ENCODE measurements at regions not wholly inside any gene's neighbourhood (a gene's known extent, or its start where the extent isn't known, plus 50 kb on each side); places are given as distances from the start of the nearest gene placed in this dataset.
"Not testable (repeated sequence)": the region's sequence is repeated elsewhere in the genome, so short reads cannot be mapped to it uniquely, and the experiment has no call there.

DNA sequence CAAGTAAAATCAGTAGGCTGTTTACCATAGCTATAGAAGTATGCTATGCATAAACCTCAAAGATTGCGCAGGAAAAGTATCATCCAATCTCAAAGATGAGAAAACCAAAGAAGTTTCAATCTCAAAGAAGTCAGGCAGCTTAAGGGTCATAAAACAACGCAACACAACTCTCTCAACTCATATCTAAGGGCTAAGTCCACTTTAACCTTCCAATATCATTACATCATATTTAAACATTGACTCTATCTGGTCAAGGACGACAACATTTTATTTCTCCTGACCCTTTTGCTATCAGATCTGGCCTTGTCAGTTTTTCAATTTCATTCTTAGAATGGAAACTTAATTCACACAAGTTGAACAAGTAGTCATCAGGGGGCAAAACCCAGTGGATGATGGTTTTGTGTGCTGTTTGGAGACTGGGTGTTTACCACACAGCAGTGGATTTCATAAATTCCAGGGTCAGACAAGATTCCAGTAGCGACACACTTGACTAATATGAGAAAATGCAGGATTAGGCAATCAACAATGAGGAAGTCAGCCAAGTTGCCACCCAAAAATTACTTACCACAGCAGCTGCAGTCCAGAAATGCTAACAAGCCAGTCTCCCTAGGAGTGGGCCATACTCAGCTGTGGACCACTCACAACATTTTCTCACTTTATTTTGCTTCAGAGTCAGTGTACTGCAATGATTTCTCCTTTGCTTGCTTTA, 108.7 kb upstream of the NBPF26 start:
- not testable (repeated sequence) for DNase-seq

- not testable (repeated sequence) for DNase-seq
Observed at GRCh38 chr1:120617493-120617892, 106.3 kb upstream of the NBPF26 start.

- not testable (repeated sequence) for DNase-seq
Observed at GRCh38 chr1:120619867-120620692, 103.7 kb upstream of the NBPF26 start.

- DNase-seq: not testable (repeated sequence)
Observed at GRCh38 chr1:120620693-120620969, 103.1 kb upstream of the NBPF26 start.

DNA sequence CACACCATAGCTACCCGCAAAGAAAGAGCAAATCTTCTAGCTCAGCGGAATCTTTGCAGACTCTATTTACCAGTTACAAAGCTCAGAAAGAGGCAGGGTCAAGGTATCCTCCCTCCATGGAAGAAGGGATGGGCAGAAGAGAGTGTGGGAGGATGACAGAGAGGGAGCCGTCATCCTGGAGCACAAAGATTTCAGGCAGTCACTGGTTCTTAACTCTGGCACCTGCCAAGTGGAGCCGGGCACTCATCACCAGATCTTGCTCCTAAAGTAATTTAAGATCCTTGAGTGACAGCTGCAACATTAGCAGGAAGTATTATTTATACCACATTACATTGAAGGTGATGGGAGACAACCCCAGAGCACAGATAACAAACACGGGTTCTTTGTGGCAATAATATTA, 102.5 kb upstream of the NBPF26 start:
- DNase-seq: not testable (repeated sequence)

GRCh38 chr1:120623539-120623938, 100.2 kb upstream of the NBPF26 start:
- not testable (repeated sequence) for DNase-seq

DNA sequence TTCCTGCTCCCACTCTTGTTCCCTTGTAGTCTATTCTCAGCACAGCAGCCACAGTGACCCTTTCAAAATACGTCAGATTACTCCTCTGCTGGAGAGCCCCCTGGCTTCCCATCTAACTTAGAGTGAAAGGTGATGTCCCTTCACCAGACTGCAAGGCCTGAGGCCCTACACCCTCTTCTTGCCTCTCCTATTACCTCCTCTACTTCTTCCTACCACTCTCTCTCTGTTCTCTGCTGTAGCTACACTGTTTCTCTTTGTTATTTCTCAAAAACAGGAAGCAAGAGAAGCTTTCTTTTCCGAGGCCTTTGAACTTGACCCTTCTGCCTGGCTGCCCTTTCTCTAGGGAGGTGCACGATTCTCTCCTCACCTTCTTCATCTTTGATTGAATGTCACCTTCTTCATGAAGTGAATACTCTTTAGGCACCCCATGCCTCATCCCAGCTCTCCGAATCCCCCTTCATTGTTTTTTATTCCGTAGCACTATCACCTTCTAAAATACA, 99.1 kb upstream of the NBPF26 start:
- not testable (repeated sequence) for DNase-seq

- DNase-seq: not testable (repeated sequence)
Observed at GRCh38 chr1:120629832-120630455, 93.8 kb upstream of the NBPF26 start.

GRCh38 chr1:120634816-120635806, 88.6 kb upstream of the NBPF26 start:
- not testable (repeated sequence) for DNase-seq

GRCh38 chr1:120640261-120641013, 83.3 kb upstream of the NBPF26 start:
- not testable (repeated sequence) for DNase-seq

DNA sequence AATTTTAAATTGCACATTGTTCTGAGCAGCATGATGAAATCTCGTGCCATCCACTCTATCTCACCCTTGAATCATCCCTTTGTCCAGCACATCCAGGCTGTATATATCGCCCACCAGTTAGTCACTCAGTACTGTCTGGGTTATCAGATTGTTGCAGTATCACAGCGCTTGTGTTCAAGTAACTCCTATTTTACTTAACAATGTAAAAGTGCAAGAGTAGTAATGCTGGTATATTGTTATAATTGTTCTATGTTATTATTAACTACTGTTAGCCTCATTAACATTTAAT, 82.8 kb upstream of the NBPF26 start:
- DNase-seq: not testable (repeated sequence)

- DNase-seq: not testable (repeated sequence)
Observed at GRCh38 chr1:120647182-120647581, 76.6 kb upstream of the NBPF26 start.

DNA sequence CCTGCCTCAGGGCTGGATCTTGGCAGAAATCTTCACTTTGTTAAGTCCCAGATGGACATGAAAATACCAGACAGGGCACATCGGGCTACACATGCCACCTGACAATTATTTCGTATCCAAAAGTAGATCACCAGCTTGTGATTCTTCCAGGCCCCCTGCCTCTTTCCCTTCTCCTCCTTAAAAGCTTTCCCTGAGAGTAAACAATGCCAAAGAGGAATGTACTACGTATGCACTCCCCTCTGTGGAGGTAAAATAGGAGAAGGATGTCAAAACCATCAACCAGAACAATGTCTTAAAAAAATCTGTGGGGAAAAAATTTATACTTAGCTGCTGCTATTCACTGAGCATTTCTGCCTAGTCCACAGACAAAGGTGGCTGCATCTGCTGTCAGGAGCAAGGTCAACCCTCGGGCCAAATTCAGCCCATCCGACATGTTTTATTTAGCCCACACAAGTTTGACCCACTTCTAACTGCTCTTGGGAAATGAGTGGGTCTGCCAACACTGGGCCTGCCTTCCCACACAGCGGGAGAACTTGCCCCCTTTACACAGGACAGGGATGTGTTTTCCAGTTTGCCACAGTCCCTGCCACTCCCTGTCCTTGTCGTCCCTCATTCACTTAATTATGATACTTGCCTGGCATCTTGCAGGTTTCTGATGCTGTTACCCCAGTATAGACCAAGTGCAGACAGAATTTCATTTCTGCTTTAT, 74.7 kb upstream of the NBPF26 start:
- DNase-seq: not testable (repeated sequence)

DNA sequence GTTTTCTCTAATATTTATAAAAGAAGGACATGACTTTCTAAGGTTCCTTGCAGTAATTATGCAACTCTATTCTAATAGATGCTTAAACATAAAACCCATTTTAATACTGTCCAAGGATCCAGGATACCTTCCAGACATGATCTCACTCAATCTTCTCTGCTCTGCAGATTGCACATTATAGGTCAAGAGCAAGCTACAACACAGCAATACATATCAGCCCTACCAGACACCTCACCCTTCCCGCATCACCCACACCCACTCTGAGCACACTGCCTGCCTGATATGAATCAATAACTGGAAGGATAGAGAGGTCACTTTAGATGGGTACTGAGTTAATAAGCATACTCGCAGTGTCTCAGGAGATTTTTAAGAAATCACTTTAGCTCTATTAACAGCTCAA, 74.0 kb upstream of the NBPF26 start:
- DNase-seq: not testable (repeated sequence)

- DNase-seq: not testable (repeated sequence)
Observed at GRCh38 chr1:120654114-120654513, 69.6 kb upstream of the NBPF26 start.

DNA sequence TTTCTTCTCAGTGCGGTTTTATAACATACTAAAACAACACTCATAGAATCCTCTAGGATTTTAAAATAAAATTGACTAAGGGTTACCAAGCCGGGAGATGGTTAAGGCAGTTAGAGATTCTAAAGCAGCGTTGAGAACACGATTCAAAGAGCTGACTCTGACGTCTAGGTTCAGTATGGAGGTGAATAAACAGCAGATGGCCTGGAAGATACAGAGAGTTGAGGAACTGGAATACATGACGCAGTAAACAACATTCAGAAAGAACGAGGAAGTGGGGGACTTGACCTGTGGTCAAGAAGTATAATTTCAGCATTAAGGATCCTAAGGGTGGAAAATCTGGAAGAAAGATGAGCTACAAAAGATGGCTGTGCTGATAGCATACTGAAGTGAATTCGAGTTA, 68.4 kb upstream of the NBPF26 start:
- DNase-seq: not testable (repeated sequence)

DNA sequence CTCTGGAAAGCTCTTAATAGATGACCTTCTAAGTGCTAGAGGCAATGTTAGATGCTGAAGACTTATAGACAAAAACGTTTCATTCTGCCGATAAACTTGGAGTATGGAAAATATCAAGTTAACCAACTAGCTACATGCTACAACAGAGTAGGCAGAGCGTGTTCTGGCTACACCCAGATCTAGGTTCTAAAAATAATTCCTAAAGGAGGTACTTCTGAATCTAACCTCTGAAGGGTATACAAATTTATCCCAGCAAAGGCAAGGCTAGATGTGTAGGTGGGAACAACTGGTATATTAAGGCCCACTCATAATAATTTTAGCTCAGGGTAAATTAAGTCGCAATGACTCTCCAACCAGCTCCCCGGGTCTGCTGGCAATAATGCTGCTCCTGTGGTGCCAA, 67.6 kb upstream of the NBPF26 start:
- not testable (repeated sequence) for DNase-seq

- DNase-seq: not testable (repeated sequence)
Observed at GRCh38 chr1:120657804-120658203, 65.9 kb upstream of the NBPF26 start.

DNA sequence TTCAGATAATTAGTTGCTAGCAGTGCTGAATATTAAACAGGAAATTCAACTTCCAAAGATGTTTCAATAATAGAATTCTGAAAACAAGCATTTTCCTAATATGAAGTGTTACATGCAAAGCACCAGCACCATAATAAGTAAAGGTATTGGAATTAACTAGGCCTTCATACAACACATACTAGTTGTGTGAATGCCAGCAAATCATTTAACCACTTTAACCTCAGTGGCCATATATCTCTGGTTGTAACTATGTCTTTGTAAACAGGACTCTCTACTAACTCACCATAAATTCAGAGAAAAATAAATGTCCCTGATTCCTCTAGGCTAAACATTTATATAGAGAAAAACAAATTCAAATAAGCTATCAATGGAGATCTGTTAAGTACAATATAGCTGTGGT, 65.1 kb upstream of the NBPF26 start:
- DNase-seq: not testable (repeated sequence)

DNA sequence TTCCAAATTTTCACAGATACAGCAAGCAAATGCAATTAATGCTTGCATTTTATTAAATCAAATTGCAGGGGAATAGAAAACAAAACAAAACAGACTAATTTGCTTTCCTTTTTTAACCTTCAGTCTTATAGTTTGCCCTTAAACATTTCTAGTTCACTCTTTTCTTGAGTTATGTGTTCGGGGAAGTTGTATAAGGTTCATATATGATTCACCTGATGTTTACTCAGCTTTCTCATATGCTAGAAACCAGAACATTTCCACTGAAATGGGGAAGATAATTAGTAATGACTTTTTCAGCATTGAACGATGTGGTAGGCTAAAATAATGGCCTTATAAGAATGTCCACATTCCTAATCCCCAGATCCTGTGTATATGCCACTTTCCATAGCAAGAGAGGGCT, 64.6 kb upstream of the NBPF26 start:
- not testable (repeated sequence) for DNase-seq
